HL-60 (cell line): ENCODE measurements at regions not wholly inside any gene's neighbourhood (a gene's known extent, or its start where the extent isn't known, plus 50 kb on each side); places are given as distances from the start of the nearest gene placed in this dataset.

Experiments used
- DNase-seq, 2 experiments: peaks; one replicate each; pipeline ENCODE4 v3.0.0-alpha.2; 2010 to 2020; ENCODE audit warnings: low read depth in 1 of 2, low spot score in 1 of 2
- H3K27ac ChIP-seq: fragments of 250-450 bp; sonication (Bioruptor Pico); replicated peaks from 2 replicates; pipeline ENCODE4 v1.5.1; 2020; ENCODE audit warnings: mild to moderate bottlenecking, moderate library complexity
- H3K27me3 ChIP-seq: fragments of 250-450 bp; sonication (Bioruptor Pico); 2 replicates; pipeline ENCODE4 v1.5.1; 2021; ENCODE audit warnings: mild to moderate bottlenecking, moderate library complexity; ENCODE audit not compliant: insufficient read depth, poor library complexity, severe bottlenecking
- H3K4me3 ChIP-seq: replicated peaks from 2 replicates; pipeline ENCODE4 v1.5.1; 2011; ENCODE audit warnings: mild to moderate bottlenecking, control low read depth, low read length; ENCODE audit not compliant: insufficient read depth
- CTCF ChIP-seq: IDR thresholded peaks from one replicate; pipeline ENCODE4 v1.5.1; 2011; ENCODE audit warnings: low read length, control low read depth, inconsistent platforms; ENCODE audit not compliant: insufficient read depth
- GABPA ChIP-seq: IDR thresholded peaks from 2 replicates; pipeline ENCODE4 v1.6.1; 2012; ENCODE audit warnings: low read depth
- POLR2AphosphoS5 ChIP-seq: IDR thresholded peaks from 2 replicates; pipeline ENCODE4 v1.6.1; 2012; ENCODE audit warnings: low read depth
- REST ChIP-seq: IDR thresholded peaks from 2 replicates; pipeline ENCODE4 v1.6.1; 2012; ENCODE audit warnings: low read depth; ENCODE audit not compliant: insufficient replicate concordance
- SPI1 ChIP-seq: IDR thresholded peaks from 2 replicates; pipeline ENCODE4 v1.6.1; 2012; ENCODE audit warnings: low read depth, mild to moderate bottlenecking, borderline replicate concordance

GRCh38 chr3:16026753-16027152 lies 147.7 kb upstream of the GALNT15 start:
- no peak overlapping the region for H3K4me3 ChIP-seq
- no peak for TF ChIP-seq SPI1
- TF ChIP-seq CTCF = no peak
- TF ChIP-seq GABPA = no peak
- TF ChIP-seq REST = no peak
- no peak for TF ChIP-seq POLR2AphosphoS5
- no peak overlapping the region for H3K27ac ChIP-seq
- no peak for DNase-seq
- no peaks in the 10 kb centered on the region for H3K27me3 ChIP-seq

- Histone ChIP-seq H3K27me3 (no peaks in the 10 kb centered on the region), H3K4me3 (no peak overlapping the region), H3K27ac (no peak overlapping the region)
- TF ChIP-seq POLR2AphosphoS5 = no peak
- TF ChIP-seq GABPA = no peak
- no peak for TF ChIP-seq SPI1
- no peak for TF ChIP-seq REST
- no peak for TF ChIP-seq CTCF
- no peak for DNase-seq
Measured at GRCh38 chr3:16028604-16029003, 145.9 kb upstream of the GALNT15 start.

GRCh38 chr3:16030342-16030741 lies 144.1 kb upstream of the GALNT15 start:
- TF ChIP-seq GABPA (no peak), REST (no peak), CTCF (no peak), SPI1 (no peak), POLR2AphosphoS5 (no peak)
- no peaks in the 10 kb centered on the region for H3K27me3 ChIP-seq

More at GRCh38 chr3:16030342-16030741, 144.1 kb upstream of the GALNT15 start:
- no peak overlapping the region for H3K27ac ChIP-seq
- no peak overlapping the region for H3K4me3 ChIP-seq
- no peak for DNase-seq
